PC-9 (cell line): ENCODE measurements at regions not wholly inside any gene's neighbourhood (a gene's known extent, or its start where the extent isn't known, plus 50 kb on each side); places are given as distances from the start of the nearest gene placed in this dataset.

Experiments
- BruUV-seq: library from RNA; stranded (reverse); fragments of 400-500 nt; replicated peaks from 2 replicates; lab custom pipeline; 2021; lab: Mats Ljungman, UMichigan
- CTCF ChIA-PET: fragments of 300-600 bp; sonication (Branson Sonifier 250); formaldehyde crosslinking; loops from one replicate; lab custom pipeline; 2022; ENCODE audit warnings: antibody characterized with exemption; lab: Charles Lee
- POLR2A ChIA-PET: fragments of 300-600 bp; sonication (Branson Sonifier 250); formaldehyde crosslinking; loops from one replicate; lab custom pipeline; 2022; ENCODE audit warnings: antibody characterized with exemption; ENCODE audit not compliant: unreplicated experiment; lab: Charles Lee
- DNase-seq, 2 experiments: peaks; one replicate each; pipeline versions ENCODE4 v3.0.0 to v3.0.0-alpha.2; 2015 to 2022; ENCODE audit warnings: mixed read lengths in 1 of 2
- H2AFZ ChIP-seq: fragments of 200-600 bp; sonication (generic); 2 replicates; pipeline ENCODE4 v1.8.1; 2017; ENCODE audit warnings: antibody characterized with exemption
- H3F3A ChIP-seq: fragments of 200-600 bp; sonication (generic); 2 replicates; pipeline ENCODE4 v1.8.1; 2017; ENCODE audit warnings: antibody characterized with exemption, mild to moderate bottlenecking, low read depth; ENCODE audit not compliant: insufficient read depth
- H3K27ac ChIP-seq: fragments of 200-600 bp; sonication (generic); 2 replicates; pipeline ENCODE4 v1.6.1; 2016; ENCODE audit warnings: mixed run types
- H3K27me3 ChIP-seq: fragments of 200-600 bp; sonication (generic); 2 replicates; pipeline ENCODE4 v1.6.1; 2016; ENCODE audit warnings: low read depth, mixed run types; ENCODE audit not compliant: insufficient read depth
- H3K36me3 ChIP-seq: fragments of 200-600 bp; sonication (generic); 2 replicates; pipeline ENCODE4 v1.6.1; 2016; ENCODE audit warnings: low read depth, mixed run types
- H3K4me1 ChIP-seq: fragments of 200-600 bp; sonication (generic); replicated peaks from 2 replicates; pipeline ENCODE4 v1.6.1; 2016; ENCODE audit warnings: mixed run types; ENCODE audit not compliant: insufficient read depth
- H3K4me2 ChIP-seq: fragments of 200-600 bp; sonication (generic); 2 replicates; pipeline ENCODE4 v1.6.1; 2017; ENCODE audit warnings: mixed run types
- H3K4me3 ChIP-seq: fragments of 200-600 bp; sonication (generic); 2 replicates; pipeline ENCODE4 v1.6.1; 2016; ENCODE audit warnings: mixed run types
- H3K79me2 ChIP-seq: fragments of 200-600 bp; sonication (generic); 2 replicates; pipeline ENCODE4 v1.6.1; 2017; ENCODE audit warnings: low read depth, mixed run types
- H3K9me2 ChIP-seq: fragments of 200-600 bp; sonication (generic); 2 replicates; pipeline ENCODE4 v1.8.1; 2017; ENCODE audit warnings: mild to moderate bottlenecking; ENCODE audit not compliant: insufficient read depth
- H3K9me3 ChIP-seq: fragments of 200-600 bp; sonication (generic); 2 replicates; pipeline ENCODE4 v1.8.1; 2016; ENCODE audit warnings: low read depth; ENCODE audit not compliant: insufficient read depth
- H4K20me1 ChIP-seq: fragments of 200-600 bp; sonication (generic); 2 replicates; pipeline ENCODE4 v1.8.1; 2017; ENCODE audit not compliant: insufficient read depth
- CTCF ChIP-seq: fragments of 200-600 bp; sonication (generic); conservative IDR thresholded peaks from 2 replicates; pipeline ENCODE4 v1.6.1; 2017; ENCODE audit warnings: mixed run types, antibody characterized with exemption, mild to moderate bottlenecking, moderate library complexity
- EZH2 ChIP-seq: fragments of 200-600 bp; sonication (generic); IDR thresholded peaks from 2 replicates; pipeline ENCODE4 v1.8.0; 2017; ENCODE audit warnings: antibody characterized with exemption, low read depth
- intact Hi-C: fragments of 100-400 bp; cut with micrococcal nuclease; formaldehyde crosslinking; loops from one replicate; pipeline ENCODE4 v1.10.0; 2022; ENCODE audit not compliant: unreplicated experiment

GRCh38 chr11:87602776-87603175, 565.0 kb downstream of the TMEM135 start:
- Histone ChIP-seq H3K9me2 (no peaks in the 10 kb centered on the region), H3K27me3 (no peaks in the 10 kb centered on the region), H3K4me1 (no peaks in the 10 kb centered on the region), H3F3A (no peaks in the 10 kb centered on the region), H3K36me3 (no peaks in the 10 kb centered on the region), H3K4me2 (no peak overlapping the region), H3K9me3 (no peaks in the 10 kb centered on the region), H3K4me3 (no peak overlapping the region), H4K20me1 (no peaks in the 10 kb centered on the region), H3K27ac (no peak overlapping the region), H2AFZ (no peak overlapping the region), H3K79me2 (no peaks in the 10 kb centered on the region)
- intact Hi-C loops, result no loop called here
- no peak for DNase-seq
- TF ChIP-seq EZH2, result no peak
- TF ChIP-seq CTCF, result no peak
- BruUV-seq, result no TSS peak
- POLR2A ChIA-PET, result no interaction called here
- CTCF ChIA-PET, result no interaction called here

- Histone ChIP-seq H4K20me1 (no peaks in the 10 kb centered on the region), H3K27me3 (no peaks in the 10 kb centered on the region), H3F3A (no peaks in the 10 kb centered on the region), H3K79me2 (no peaks in the 10 kb centered on the region), H3K4me2 (no peak overlapping the region), H2AFZ (no peak overlapping the region), H3K27ac (no peak overlapping the region), H3K4me1 (no peaks in the 10 kb centered on the region), H3K4me3 (no peak overlapping the region), H3K36me3 (no peaks in the 10 kb centered on the region), H3K9me2 (no peaks in the 10 kb centered on the region), H3K9me3 (no peaks in the 10 kb centered on the region)
- TF ChIP-seq CTCF, result no peak
- no peak for TF ChIP-seq EZH2
- intact Hi-C loops, result no loop called here
- BruUV-seq, result no TSS peak
- DNase-seq, result no peak
- ChIA-PET CTCF (no interaction called here), POLR2A (no interaction called here)
Measured at GRCh38 chr11:87600938-87601337, 563.2 kb downstream of the TMEM135 start.

GRCh38 chr11:87597725-87598124, 560.0 kb downstream of the TMEM135 start:
- no peaks in the 10 kb centered on the region for H3F3A ChIP-seq
- TF ChIP-seq EZH2, result no peak
- TF ChIP-seq CTCF, result no peak
- H3K27ac ChIP-seq, result no peak overlapping the region
- H4K20me1 ChIP-seq, result no peaks in the 10 kb centered on the region
- no peaks in the 10 kb centered on the region for H3K27me3 ChIP-seq
- no peaks in the 10 kb centered on the region for H3K79me2 ChIP-seq
- no TSS peak for BruUV-seq
- no peak for DNase-seq
- H3K36me3 ChIP-seq, result no peaks in the 10 kb centered on the region
- ChIA-PET CTCF (no interaction called here), POLR2A (no interaction called here)
- no peak overlapping the region for H3K4me2 ChIP-seq
- H3K4me3 ChIP-seq, result no peak overlapping the region
- intact Hi-C loops, result no loop called here
- H3K9me3 ChIP-seq, result no peaks in the 10 kb centered on the region
- H3K4me1 ChIP-seq, result no peaks in the 10 kb centered on the region
- H3K9me2 ChIP-seq, result no peaks in the 10 kb centered on the region
- H2AFZ ChIP-seq, result no peak overlapping the region
